ENCODE measurements at regions not wholly inside any gene's neighbourhood (a gene's known extent, or its start where the extent isn't known, plus 50 kb on each side); places are given as distances from the start of the nearest gene placed in this dataset.

GRCh38 chr6:66825539-66825938, 1118.5 kb upstream of the EYS start:
- H3K36me3 Mint-ChIP-seq: no peaks in the 10 kb centered on the region
- H3K4me1 Mint-ChIP-seq: no peaks in the 10 kb centered on the region
- H3K4me3 Mint-ChIP-seq: no peak overlapping the region
- peaks cover 0 to 7% (median 5%) of the 10 kb centered on the region in 3 donors for H3K9me3 Mint-ChIP-seq
- H3K27ac Mint-ChIP-seq: no peak overlapping the region
- H3K27me3 Mint-ChIP-seq: no peaks in the 10 kb centered on the region

DNA sequence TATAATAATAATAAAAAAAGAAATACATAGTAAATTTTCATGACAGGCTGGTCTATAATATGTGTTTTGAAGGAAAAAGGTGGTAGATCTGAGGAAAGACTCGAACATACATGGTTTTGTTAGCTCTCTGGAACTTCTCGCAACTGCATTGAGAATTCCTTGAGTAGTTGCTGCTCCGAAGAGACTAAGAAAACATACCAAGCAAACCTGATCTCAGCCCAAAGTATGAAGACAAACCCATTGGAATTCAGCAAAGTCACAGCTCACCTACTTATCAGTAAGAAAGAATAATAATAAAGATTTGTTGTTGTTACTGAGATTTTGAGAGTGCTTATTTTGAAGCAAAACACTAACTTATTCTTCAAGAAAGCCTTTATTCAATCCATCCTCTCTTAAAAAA, 1107.1 kb upstream of the EYS start:
- H3K27me3 Mint-ChIP-seq: no peaks in the 10 kb centered on the region
- peaks cover 1 to 3% (median 3%) of the 10 kb centered on the region in 3 donors for H3K9me3 Mint-ChIP-seq
- no peaks in the 10 kb centered on the region for H3K4me1 Mint-ChIP-seq
- H3K27ac Mint-ChIP-seq: no peak overlapping the region
- H3K36me3 Mint-ChIP-seq: no peaks in the 10 kb centered on the region
- H3K4me3 Mint-ChIP-seq: no peak overlapping the region

GRCh38 chr6:66808771-66809170, 1101.7 kb upstream of the EYS start:
- peaks cover 0 to 8% (median 0%) of the 10 kb centered on the region in 3 donors for H3K9me3 Mint-ChIP-seq
- no peaks in the 10 kb centered on the region for H3K27me3 Mint-ChIP-seq
- H3K27ac Mint-ChIP-seq: no peak overlapping the region
- H3K4me3 Mint-ChIP-seq: no peak overlapping the region
- no peaks in the 10 kb centered on the region for H3K4me1 Mint-ChIP-seq
- no peaks in the 10 kb centered on the region for H3K36me3 Mint-ChIP-seq

- H3K27ac Mint-ChIP-seq: no peak overlapping the region
- H3K27me3 Mint-ChIP-seq: no peaks in the 10 kb centered on the region
- H3K36me3 Mint-ChIP-seq: no peaks in the 10 kb centered on the region
- no peaks in the 10 kb centered on the region for H3K4me1 Mint-ChIP-seq
- no peak overlapping the region for H3K4me3 Mint-ChIP-seq
- peaks cover 2 to 6% (median 4%) of the 10 kb centered on the region in 3 donors for H3K9me3 Mint-ChIP-seq
Measured at GRCh38 chr6:66796987-66797386, 1090.0 kb upstream of the EYS start.

GRCh38 chr6:66788579-66788978, 1081.6 kb upstream of the EYS start:
- H3K27ac Mint-ChIP-seq: no peak overlapping the region
- no peak overlapping the region for H3K4me3 Mint-ChIP-seq

DNA sequence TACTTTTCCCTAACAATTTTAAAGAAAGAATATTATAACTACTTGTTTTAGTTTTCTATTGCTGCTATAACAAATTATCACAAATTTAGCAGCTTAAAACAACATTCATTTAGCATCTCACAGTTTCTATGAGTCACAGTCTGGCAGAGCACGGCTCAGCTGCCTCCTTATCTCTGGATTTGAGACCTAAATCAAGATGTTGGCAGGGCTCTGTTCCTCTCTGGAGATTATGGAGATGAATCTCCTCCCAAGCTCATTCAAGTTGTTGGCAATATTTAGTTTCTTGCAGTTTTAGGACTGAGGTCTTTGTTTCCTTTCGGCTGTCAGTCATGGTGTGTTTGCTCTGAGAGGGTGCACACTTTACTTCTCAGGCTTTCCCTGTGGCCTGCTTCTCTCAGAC, 1065.8 kb upstream of the EYS start:
- Mint-ChIP-seq H3K4me1 (no peaks in the 10 kb centered on the region), H3K36me3 (no peaks in the 10 kb centered on the region), H3K9me3 (peaks cover 0 to 21% (median 3%) of the 10 kb centered on the region in 3 donors), H3K27me3 (no peaks in the 10 kb centered on the region), H3K27ac (no peak overlapping the region), H3K4me3 (no peak overlapping the region)

More at GRCh38 chr6:66788579-66788978, 1081.6 kb upstream of the EYS start:
- Mint-ChIP-seq H3K9me3 (peaks cover 0 to 4% (median 4%) of the 10 kb centered on the region in 3 donors), H3K27me3 (no peaks in the 10 kb centered on the region), H3K36me3 (no peaks in the 10 kb centered on the region), H3K4me1 (no peaks in the 10 kb centered on the region)

- H3K4me1 Mint-ChIP-seq: no peaks in the 10 kb centered on the region
- H3K9me3 Mint-ChIP-seq: peaks cover 0 to 13% (median 3%) of the 10 kb centered on the region in 3 donors
Measured at GRCh38 chr6:66771626-66772025, 1064.6 kb upstream of the EYS start.

DNA sequence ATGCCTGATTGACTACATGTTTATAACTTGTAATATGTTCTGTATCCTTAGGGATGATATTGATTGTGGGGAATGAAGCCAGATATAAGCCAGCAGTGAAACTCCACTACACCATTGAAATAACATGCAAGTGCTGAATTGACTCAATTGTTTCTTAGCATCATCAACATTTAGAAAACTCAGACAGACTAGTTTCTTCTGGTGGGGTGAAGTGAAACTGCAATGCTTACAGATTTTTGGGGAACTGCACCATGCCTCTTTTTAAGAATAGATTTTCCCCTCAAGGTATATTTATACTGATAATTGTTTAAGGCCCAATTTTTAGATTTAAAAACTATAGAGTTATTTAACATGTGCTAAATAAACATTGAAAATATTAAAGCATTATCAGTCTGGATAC, 1044.6 kb upstream of the EYS start:
- Mint-ChIP-seq H3K4me3 (no peak overlapping the region), H3K4me1 (no peaks in the 10 kb centered on the region), H3K36me3 (no peaks in the 10 kb centered on the region), H3K9me3 (peaks cover 0 to 4% (median under 1%) of the 10 kb centered on the region in 3 donors), H3K27ac (no peak overlapping the region), H3K27me3 (no peaks in the 10 kb centered on the region)

More at GRCh38 chr6:66771626-66772025, 1064.6 kb upstream of the EYS start:
- H3K4me3 Mint-ChIP-seq: no peak overlapping the region
- H3K36me3 Mint-ChIP-seq: no peaks in the 10 kb centered on the region
- H3K27me3 Mint-ChIP-seq: no peaks in the 10 kb centered on the region
- no peak overlapping the region for H3K27ac Mint-ChIP-seq

GRCh38 chr6:66740346-66740745, 1033.3 kb upstream of the EYS start:
- H3K36me3 Mint-ChIP-seq: no peaks in the 10 kb centered on the region
- H3K4me1 Mint-ChIP-seq: no peaks in the 10 kb centered on the region
- H3K27me3 Mint-ChIP-seq: no peaks in the 10 kb centered on the region
- peaks cover 6 to 10% (median 7%) of the 10 kb centered on the region in 3 donors for H3K9me3 Mint-ChIP-seq
- H3K27ac Mint-ChIP-seq: no peak overlapping the region
- no peak overlapping the region for H3K4me3 Mint-ChIP-seq

DNA sequence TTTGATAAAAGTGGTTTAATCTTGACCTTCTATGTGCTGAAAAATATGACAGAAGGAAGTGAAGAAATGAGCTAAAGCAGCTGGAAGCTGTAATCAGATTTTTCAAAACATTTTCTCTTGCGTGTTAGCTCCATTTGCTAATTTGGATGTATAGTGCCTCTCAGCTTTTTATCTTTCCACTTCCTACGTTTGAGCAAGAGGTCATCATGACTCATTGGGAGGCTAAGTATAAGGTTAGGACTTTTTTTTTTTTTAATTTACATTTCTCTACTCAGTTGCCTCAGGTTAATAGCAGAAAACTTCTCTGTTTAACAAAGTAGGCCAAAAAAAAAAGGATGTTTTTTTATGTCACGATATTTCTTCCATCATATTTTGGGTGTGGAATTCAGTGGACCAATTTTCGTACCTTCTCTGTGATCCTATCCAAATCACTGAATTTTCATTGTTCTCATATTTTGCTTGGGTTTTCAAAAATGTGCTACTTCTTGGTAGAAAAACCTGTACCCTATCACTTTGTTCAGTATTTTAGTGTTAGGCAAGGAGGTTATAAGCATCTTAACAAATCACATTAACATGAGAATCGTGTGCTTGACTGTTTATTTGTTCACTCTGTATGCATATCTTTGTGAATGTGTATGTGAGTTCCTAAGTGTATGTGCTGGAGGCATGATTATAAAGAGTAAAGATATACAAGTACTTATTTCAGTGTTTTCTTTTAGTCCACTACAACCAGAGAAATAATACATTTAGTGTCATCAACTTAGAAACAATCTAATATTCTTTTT, 1028.3 kb upstream of the EYS start:
- no peak overlapping the region for H3K4me3 Mint-ChIP-seq
- no peak overlapping the region for H3K27ac Mint-ChIP-seq
- H3K27me3 Mint-ChIP-seq: no peaks in the 10 kb centered on the region
- H3K4me1 Mint-ChIP-seq: no peaks in the 10 kb centered on the region
- peaks cover 5 to 8% (median 7%) of the 10 kb centered on the region in 3 donors for H3K9me3 Mint-ChIP-seq
- H3K36me3 Mint-ChIP-seq: no peaks in the 10 kb centered on the region

DNA sequence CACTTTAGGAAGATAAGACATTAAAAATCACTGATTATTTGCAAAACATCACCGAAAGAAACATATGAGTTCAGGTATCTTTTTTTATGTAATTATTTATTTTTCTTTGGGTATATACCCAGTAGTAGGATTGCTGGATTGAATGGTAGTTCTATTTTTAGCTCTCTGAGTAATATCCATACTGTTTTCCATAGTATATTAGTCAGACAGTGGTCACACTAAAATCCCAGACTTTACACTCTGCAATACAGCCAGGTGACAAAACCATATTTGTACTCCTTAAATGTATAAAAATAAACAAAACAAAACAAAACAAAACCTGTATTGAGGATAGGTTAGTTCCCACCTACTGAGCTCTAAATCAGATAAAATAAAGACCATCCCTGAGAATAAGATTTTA, 1024.3 kb upstream of the EYS start:
- no peaks in the 10 kb centered on the region for H3K4me1 Mint-ChIP-seq
- no peak overlapping the region for H3K27ac Mint-ChIP-seq
- H3K36me3 Mint-ChIP-seq: no peaks in the 10 kb centered on the region
- H3K4me3 Mint-ChIP-seq: no peak overlapping the region
- H3K9me3 Mint-ChIP-seq: peaks cover 2 to 7% (median 3%) of the 10 kb centered on the region in 3 donors
- H3K27me3 Mint-ChIP-seq: no peaks in the 10 kb centered on the region

- Mint-ChIP-seq H3K4me3 (no peak overlapping the region), H3K27me3 (no peaks in the 10 kb centered on the region), H3K36me3 (no peaks in the 10 kb centered on the region), H3K9me3 (peaks cover 0 to 4% (median 1%) of the 10 kb centered on the region in 3 donors), H3K27ac (no peak overlapping the region), H3K4me1 (no peaks in the 10 kb centered on the region)
Measured at GRCh38 chr6:66725670-66726069, 1018.6 kb upstream of the EYS start.

DNA sequence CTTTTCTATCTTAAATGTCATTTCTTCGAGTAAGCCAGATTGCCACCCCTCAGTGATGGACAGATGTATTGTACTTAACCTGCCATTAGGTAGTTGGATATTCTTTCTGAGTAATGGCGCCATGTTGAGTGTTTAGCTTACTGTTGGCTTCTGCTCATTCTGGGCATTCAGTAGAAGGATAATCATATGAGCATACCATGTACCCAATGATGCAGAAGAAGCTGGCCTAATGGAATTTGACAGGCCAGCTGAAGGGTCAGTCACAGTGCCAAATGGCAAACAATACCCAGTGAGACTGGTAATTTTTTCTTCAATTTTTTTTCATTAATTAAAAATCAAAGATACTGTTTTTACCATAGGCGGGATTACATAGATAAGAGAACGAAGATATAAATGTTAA, 1010.8 kb upstream of the EYS start:
- no peaks in the 10 kb centered on the region for H3K27me3 Mint-ChIP-seq
- H3K27ac Mint-ChIP-seq: no peak overlapping the region
- H3K36me3 Mint-ChIP-seq: no peaks in the 10 kb centered on the region
- no peak overlapping the region for H3K4me3 Mint-ChIP-seq
- H3K9me3 Mint-ChIP-seq: peaks cover 0 to 5% (median 3%) of the 10 kb centered on the region in 3 donors
- H3K4me1 Mint-ChIP-seq: no peaks in the 10 kb centered on the region

GRCh38 chr6:66699385-66699784, 992.4 kb upstream of the EYS start:
- Mint-ChIP-seq H3K4me1 (no peaks in the 10 kb centered on the region), H3K27me3 (no peaks in the 10 kb centered on the region), H3K36me3 (no peaks in the 10 kb centered on the region), H3K27ac (no peak overlapping the region), H3K4me3 (no peak overlapping the region), H3K9me3 (peaks cover 0 to 11% (median 5%) of the 10 kb centered on the region in 3 donors)

DNA sequence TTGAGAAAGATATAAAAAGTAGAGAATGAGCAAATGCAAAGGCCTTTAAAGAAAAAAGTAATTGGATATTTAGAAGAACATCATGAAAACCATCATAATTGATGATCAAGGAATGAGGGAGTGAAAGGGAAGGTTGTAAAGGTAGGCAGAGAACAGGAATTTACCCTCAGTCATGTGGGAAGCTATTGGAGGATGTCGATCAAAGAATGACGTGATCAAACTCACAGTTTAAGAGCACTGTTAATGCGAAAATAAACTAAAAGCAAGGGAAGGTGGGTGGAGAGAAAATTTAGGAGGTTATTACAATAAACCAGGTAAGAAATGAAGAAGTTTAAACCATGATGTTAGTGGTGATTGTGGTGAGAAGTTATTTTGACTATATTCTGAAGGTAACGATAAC, 982.6 kb upstream of the EYS start:
- Mint-ChIP-seq H3K4me1 (peaks cover 0 to 1% (median 0%) of the 10 kb centered on the region in 3 donors), H3K4me3 (no peak overlapping the region), H3K27me3 (no peaks in the 10 kb centered on the region), H3K27ac (no peak overlapping the region), H3K36me3 (no peaks in the 10 kb centered on the region), H3K9me3 (peaks cover 0 to 13% (median 0%) of the 10 kb centered on the region in 3 donors)

DNA sequence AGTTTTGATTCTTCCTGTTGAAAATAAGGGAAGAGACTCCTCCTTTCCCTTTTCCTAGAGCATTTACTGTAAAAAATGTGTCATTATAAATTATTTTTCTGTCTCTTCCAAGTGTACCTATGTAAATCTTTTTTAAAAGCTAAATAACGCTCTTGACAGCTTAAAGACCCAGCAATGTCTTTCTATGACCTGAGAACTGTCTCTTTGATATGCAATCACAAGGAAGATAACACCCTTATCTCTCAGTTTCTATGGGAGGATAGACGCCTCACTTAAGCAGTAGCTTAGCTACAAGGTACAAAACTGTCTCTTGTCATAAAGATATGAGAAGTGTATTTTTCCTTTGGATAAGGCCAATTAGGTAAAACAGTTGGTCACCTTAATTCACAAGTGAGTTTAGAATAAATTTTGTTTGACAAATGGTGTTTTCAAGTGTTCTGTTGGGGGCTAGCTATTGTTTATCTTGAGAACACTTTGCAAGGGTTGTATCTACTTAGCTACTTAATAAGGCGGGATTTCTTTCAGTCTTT, 980.6 kb upstream of the EYS start:
- Mint-ChIP-seq H3K4me1 (peaks cover 0 to 1% (median 0%) of the 10 kb centered on the region in 3 donors), H3K27me3 (no peaks in the 10 kb centered on the region), H3K9me3 (peaks cover 0 to 9% (median 0%) of the 10 kb centered on the region in 3 donors), H3K36me3 (no peaks in the 10 kb centered on the region), H3K4me3 (no peak overlapping the region), H3K27ac (no peak overlapping the region)
